Upper lobe of right lung (tissue), 1 donor: ENCODE measurements at regions not wholly inside any gene's neighbourhood (a gene's known extent, or its start where the extent isn't known, plus 50 kb on each side); places are given as distances from the start of the nearest gene placed in this dataset.

Source experiments
- ATAC-seq: fragments of 200-7000 bp; cut with Tn5 transposase; one replicate; pipeline ENCODE4 v1.9.1; 2020; ENCODE audit warnings: mild to moderate bottlenecking, moderate library complexity
- DNase-seq: peaks from one replicate; pipeline ENCODE4 v3.0.0-alpha.2; 2020
- H3K27ac ChIP-seq: fragments of 200-600 bp; one replicate; pipeline ENCODE4 v1.8.0; 2022
- H3K27me3 ChIP-seq: fragments of 200-600 bp; one replicate; pipeline ENCODE4 v1.8.0; 2022; ENCODE audit warnings: mild to moderate bottlenecking
- H3K36me3 ChIP-seq: fragments of 200-600 bp; one replicate; pipeline ENCODE4 v1.8.0; 2022
- H3K4me1 ChIP-seq: fragments of 200-600 bp; one replicate; pipeline ENCODE4 v1.8.0; 2022
- H3K4me3 ChIP-seq: fragments of 200-600 bp; one replicate; pipeline ENCODE4 v1.8.0; 2022; ENCODE audit warnings: mild to moderate bottlenecking
- H3K9me3 ChIP-seq: fragments of 200-600 bp; one replicate; pipeline ENCODE4 v1.8.0; 2022
- intact Hi-C: fragments of 100-400 bp; cut with DNase I; formaldehyde crosslinking; loops from one replicate; pipeline ENCODE4 v1.11.0; 2022
- TF ChIP-seq, protein P1 (sequence below): fragments of 200-600 bp; IDR thresholded peaks from one replicate; pipeline ENCODE4 v1.8.0; 2022; ENCODE audit warnings: antibody characterized with exemption
- donor health status: DM: no; HTN: yes; CAD: no; lungs with severe emphysema.

DNA sequence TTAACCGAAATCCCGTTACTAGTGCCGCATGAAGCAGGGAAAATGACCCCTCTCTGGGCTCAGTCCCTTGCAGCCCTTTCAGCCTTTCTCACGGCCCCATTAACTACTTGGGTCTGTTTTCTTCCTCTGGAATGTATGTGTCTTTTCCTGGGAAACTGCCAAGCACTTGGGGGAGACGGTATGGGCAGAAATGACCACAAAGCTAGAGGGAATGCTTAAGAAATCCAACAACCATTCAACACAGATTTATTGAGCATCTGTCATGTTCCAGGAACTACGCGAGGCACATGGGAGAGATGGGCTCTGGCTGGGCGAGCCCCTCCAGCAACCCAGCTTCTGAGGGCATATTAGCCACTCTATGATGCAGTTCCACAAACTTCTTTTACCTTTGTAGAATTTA is 462.6 kb downstream of the BUD13 start:
- TF ChIP-seq, protein P1, sequence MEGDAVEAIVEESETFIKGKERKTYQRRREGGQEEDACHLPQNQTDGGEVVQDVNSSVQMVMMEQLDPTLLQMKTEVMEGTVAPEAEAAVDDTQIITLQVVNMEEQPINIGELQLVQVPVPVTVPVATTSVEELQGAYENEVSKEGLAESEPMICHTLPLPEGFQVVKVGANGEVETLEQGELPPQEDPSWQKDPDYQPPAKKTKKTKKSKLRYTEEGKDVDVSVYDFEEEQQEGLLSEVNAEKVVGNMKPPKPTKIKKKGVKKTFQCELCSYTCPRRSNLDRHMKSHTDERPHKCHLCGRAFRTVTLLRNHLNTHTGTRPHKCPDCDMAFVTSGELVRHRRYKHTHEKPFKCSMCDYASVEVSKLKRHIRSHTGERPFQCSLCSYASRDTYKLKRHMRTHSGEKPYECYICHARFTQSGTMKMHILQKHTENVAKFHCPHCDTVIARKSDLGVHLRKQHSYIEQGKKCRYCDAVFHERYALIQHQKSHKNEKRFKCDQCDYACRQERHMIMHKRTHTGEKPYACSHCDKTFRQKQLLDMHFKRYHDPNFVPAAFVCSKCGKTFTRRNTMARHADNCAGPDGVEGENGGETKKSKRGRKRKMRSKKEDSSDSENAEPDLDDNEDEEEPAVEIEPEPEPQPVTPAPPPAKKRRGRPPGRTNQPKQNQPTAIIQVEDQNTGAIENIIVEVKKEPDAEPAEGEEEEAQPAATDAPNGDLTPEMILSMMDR: no peak
- H3K27me3 ChIP-seq: no peaks in the 10 kb centered on the region
- no peaks in the 10 kb centered on the region for H3K36me3 ChIP-seq
- intact Hi-C loops: no loop called here
- DNase-seq (no peak), ATAC-seq (no peak)
- H3K27ac ChIP-seq: no peak overlapping the region
- H3K9me3 ChIP-seq: no peaks in the 10 kb centered on the region
- no peak overlapping the region for H3K4me3 ChIP-seq
- H3K4me1 ChIP-seq: peaks cover 18% of the 10 kb centered on the region

GRCh38 chr11:116309446-116309845 is 463.3 kb downstream of the BUD13 start:
- intact Hi-C loops: no loop called here
- TF ChIP-seq, protein P1: no peak
- Histone ChIP-seq H3K27me3 (no peaks in the 10 kb centered on the region), H3K27ac (no peak overlapping the region), H3K4me1 (peaks cover 18% of the 10 kb centered on the region), H3K9me3 (no peaks in the 10 kb centered on the region), H3K4me3 (no peak overlapping the region), H3K36me3 (no peaks in the 10 kb centered on the region)
- ATAC-seq (no peak), DNase-seq (no peak)

- TF ChIP-seq, protein P1: no peak
- no peak for DNase-seq
- Histone ChIP-seq H3K27ac (no peak overlapping the region), H3K27me3 (no peaks in the 10 kb centered on the region), H3K36me3 (no peaks in the 10 kb centered on the region), H3K4me3 (no peak overlapping the region), H3K9me3 (no peaks in the 10 kb centered on the region), H3K4me1 (no peaks in the 10 kb centered on the region)
- no peak for ATAC-seq
- intact Hi-C loops: no loop called here
These were observed 470.0 kb downstream of the BUD13 start for GRCh38 chr11:116302756-116303155.

DNA sequence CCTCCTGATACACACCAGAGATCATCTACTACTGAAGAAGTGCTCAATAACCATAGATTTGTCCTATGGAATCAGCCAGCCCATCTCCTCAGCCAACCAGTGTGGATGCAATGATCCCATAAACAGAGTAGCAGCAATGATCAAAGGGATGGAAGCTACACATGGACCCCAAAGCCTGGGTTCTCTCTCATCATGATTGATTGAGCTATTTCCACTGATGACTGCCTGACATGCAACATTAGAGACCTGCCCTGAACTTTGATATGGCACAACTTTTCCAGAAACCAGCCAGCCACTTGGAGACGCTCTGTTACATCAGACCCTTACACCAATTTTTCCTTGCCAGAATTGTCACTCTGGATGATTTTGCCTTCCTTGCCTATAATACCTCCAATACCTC is 471.6 kb downstream of the BUD13 start:
- no peak for DNase-seq
- H3K9me3 ChIP-seq: no peaks in the 10 kb centered on the region
- intact Hi-C loops: no loop called here
- H3K4me1 ChIP-seq: no peaks in the 10 kb centered on the region
- H3K4me3 ChIP-seq: no peak overlapping the region
- TF ChIP-seq, protein P1: no peak
- no peak overlapping the region for H3K27ac ChIP-seq
- no peaks in the 10 kb centered on the region for H3K36me3 ChIP-seq
- H3K27me3 ChIP-seq: no peaks in the 10 kb centered on the region
- ATAC-seq: no peak

- H3K27me3 ChIP-seq: no peaks in the 10 kb centered on the region
- TF ChIP-seq, protein P1: no peak
- no peak for DNase-seq
- no peaks in the 10 kb centered on the region for H3K36me3 ChIP-seq
- H3K4me1 ChIP-seq: no peaks in the 10 kb centered on the region
- H3K4me3 ChIP-seq: no peak overlapping the region
- H3K9me3 ChIP-seq: no peaks in the 10 kb centered on the region
- no peak overlapping the region for H3K27ac ChIP-seq
- intact Hi-C loops: no loop called here
- ATAC-seq: no peak
These were observed 472.6 kb downstream of the BUD13 start for GRCh38 chr11:116300232-116300631.

GRCh38 chr11:116294630-116295029 is 478.2 kb downstream of the BUD13 start:
- intact Hi-C loops: no loop called here
- H3K27ac ChIP-seq: no peak overlapping the region
- ATAC-seq (peak; percentile 89), DNase-seq (no peak)
- no peaks in the 10 kb centered on the region for H3K36me3 ChIP-seq
- H3K4me3 ChIP-seq: no peak overlapping the region
- H3K9me3 ChIP-seq: no peaks in the 10 kb centered on the region
- H3K4me1 ChIP-seq: peaks cover 7% of the 10 kb centered on the region
- TF ChIP-seq, protein P1: no peak
- no peaks in the 10 kb centered on the region for H3K27me3 ChIP-seq
